Hematopoietic multipotent progenitor cell treated with erythropoietin and hydrocortisone succinate and interleukin-3 and kit ligand, for 6 days (in vitro differentiated cells): ENCODE measurements at regions not wholly inside any gene's neighbourhood (a gene's known extent, or its start where the extent isn't known, plus 50 kb on each side); places are given as distances from the start of the nearest gene placed in this dataset.
"Not testable (repeated sequence)": the region's sequence is repeated elsewhere in the genome, so short reads cannot be mapped to it uniquely, and the experiment has no call there.

ENCODE experiments used
- DNase-seq: peaks from one replicate; pipeline ENCODE4 v3.0.0-alpha.2; 2015

DNA sequence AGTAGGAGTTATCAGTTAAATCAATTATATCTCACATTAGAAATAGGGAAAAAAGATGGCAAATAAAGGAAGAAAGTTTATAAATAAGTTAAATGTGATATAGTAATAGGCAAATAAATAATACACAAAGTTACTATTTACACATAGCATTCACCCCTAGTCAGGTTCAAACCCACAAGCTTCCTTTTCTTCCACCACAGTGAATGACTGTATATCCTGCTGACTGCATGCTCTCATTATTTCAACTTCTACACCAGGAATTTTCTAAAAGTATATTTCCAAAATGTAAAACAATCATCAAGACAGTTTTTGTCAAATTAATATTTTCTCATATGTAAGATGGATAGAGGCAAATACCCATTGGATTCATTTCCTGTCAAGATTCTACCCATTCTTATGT, 548.6 kb upstream of the SLITRK5 start:
- no peak for DNase-seq

DNA sequence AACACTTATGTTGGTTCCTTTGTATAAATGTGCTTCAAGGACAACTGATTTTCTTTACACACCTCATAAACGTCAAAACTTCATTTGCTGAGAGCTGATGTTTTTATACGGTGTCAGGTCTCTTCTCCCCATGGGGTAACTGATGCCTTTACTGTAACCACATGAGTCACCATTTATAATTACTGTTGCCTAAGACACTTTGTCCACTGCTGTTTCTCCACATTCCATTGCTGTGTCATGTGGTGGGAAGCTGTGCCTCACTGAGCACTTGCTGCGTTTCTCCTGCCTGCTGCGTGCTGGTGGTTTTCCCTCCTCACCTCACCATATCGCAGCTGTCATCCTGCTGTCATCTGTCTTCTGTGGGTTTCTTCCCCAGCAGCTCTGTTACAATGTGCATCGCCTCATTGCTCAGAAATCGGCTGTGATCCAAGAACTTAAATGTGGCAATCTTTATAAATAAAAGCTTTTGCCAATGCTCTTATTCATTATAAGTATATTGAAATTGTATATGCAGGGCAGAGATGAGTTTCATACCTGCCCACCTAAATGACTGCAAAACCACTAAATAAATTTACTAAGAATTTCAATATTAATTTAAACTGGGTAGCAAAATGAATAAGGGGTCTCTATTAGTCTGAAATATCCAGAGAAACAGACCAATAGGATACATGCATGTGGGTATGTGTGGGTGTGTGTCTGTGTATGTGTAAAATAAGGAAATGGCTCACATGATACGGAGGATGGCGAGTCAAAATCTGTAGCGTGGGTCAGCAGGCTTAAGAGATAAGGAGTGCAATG, 547.0 kb upstream of the SLITRK5 start:
- DNase-seq, result peak; percentile 82

GRCh38 chr13:87124785-87125074, 546.4 kb upstream of the SLITRK5 start:
- no peak for DNase-seq

GRCh38 chr13:87128036-87128435, 543.1 kb upstream of the SLITRK5 start:
- DNase-seq, result no peak

DNA sequence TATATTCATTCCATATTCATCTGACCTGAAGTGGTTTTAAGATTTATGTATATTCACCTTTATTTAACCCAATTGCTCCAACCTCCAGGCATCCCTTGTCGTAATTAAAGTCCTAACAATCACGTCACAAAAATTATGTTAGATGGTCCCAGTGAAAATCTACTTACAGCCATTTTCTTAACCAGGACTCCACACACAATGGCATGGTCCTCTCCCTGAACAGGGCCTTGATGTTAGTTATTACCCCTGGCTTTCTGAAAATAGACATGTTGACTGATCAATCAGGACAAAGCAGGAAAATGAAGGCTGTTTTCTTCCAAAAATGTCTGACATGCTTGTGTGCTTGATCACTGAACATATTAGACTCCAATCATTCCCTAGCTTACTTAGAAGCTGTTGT, 542.7 kb upstream of the SLITRK5 start:
- DNase-seq, result no peak

DNA sequence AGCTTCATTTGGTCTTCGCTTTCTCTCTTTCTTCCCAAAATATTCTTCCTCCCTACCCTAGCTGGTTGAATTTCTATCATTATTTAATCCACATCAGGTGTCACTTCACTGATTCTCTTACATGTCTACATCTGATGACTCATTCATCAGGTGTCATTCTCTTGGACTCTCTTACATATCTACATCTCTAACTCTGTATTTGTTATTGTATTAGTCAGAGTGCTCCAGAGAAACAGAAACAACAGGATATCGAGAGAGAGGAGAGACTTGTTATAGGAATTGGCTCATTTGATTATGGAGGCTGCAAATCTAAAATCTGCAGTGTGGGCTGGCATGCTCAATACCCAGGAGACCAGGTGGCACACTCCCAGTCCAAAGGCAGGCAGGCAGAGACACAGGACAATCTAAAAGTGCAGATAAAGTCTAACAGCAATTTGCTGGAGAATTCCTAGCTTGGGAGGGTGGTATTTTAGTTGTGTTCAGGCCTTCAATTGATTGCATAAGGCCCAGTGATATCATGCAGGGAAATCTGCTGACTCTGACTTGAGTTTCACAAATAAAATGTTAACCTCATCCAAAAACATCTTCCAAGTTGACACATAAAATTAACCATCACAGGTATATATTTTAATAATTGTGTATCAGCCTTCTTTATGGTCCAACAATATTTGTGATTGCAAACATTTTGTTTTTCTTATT, 541.4 kb upstream of the SLITRK5 start:
- DNase-seq, result no peak

DNA sequence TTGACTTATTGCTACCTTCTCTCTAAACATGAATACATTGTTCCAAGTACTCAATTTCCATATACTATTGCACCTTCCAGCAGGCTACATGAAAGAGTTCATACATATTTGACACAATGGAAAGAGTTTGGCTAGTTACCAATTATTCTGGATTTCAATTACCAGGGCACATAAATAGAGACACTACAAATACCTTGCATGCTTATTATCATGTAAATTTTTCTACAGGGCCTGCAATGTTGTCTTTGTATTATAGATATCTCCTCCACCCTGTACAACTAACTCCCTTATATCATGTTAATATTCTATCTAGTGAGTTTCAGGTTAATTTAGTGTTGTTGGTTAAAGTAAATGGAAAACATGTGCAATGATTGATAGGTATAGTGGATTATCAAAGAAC, 540.7 kb upstream of the SLITRK5 start:
- no peak for DNase-seq

DNA sequence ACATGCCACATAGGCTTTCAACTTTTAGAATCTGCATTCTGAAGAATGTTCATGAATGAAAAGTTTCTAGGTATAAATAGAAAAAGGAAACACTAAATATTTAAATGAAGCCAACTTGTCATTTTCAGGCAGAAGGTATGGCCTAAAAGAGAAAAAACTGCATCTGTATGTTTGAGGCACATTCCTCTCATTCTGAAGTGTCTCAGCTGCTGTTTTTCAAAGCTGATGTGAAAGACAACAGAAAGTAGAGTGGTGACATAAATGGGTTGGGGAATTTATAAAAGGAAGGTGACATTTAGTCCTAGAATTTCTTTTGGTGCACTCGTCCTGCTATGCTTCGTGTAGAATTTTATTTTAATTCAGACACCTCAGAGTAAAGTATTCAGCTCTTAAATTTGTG, 539.6 kb upstream of the SLITRK5 start:
- no peak for DNase-seq

GRCh38 chr13:87138866-87139265, 532.3 kb upstream of the SLITRK5 start:
- DNase-seq, result no peak

GRCh38 chr13:87147076-87147475, 524.1 kb upstream of the SLITRK5 start:
- DNase-seq, result no peak

GRCh38 chr13:87153371-87153770, 517.8 kb upstream of the SLITRK5 start:
- DNase-seq, result no peak

DNA sequence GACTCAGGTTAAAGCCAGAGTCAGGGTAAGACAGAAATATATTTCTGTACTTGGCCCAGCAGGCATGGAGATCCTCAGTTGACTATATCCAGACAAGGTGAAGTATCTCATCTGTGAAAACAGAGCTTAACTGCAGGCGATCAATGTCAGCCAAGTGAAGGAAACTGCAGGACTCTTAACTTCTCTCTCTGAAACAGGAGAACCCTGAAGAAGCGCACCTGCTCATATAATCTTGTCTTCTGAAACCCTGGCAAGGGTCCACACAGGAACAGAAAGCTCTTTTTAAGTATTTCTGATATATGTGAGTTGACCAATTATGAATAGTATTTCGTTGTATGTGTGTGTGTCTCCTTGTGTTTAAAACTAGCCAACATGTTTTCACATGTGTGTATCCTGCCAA, 504.8 kb upstream of the SLITRK5 start:
- DNase-seq, result no peak

- DNase-seq, result no peak
Measured at GRCh38 chr13:87168390-87168789, 502.8 kb upstream of the SLITRK5 start.

DNA sequence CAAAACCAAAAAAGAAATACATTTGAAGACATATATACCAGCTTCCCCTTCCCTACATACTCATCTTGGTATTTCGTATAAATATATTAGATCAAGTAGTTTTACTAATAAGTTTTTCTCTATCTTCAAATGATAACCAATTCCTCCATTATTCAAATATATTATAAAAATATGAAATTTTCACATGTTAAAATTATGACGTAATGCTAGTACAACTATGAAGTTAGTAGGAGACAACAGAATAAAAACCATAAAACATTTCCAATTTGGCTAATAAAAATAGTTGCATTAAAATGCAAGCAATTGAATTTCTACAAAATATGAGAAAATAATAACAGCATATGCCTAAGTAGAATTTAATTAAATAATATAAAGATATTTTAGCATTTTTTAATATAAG, 501.8 kb upstream of the SLITRK5 start:
- DNase-seq, result no peak

DNA sequence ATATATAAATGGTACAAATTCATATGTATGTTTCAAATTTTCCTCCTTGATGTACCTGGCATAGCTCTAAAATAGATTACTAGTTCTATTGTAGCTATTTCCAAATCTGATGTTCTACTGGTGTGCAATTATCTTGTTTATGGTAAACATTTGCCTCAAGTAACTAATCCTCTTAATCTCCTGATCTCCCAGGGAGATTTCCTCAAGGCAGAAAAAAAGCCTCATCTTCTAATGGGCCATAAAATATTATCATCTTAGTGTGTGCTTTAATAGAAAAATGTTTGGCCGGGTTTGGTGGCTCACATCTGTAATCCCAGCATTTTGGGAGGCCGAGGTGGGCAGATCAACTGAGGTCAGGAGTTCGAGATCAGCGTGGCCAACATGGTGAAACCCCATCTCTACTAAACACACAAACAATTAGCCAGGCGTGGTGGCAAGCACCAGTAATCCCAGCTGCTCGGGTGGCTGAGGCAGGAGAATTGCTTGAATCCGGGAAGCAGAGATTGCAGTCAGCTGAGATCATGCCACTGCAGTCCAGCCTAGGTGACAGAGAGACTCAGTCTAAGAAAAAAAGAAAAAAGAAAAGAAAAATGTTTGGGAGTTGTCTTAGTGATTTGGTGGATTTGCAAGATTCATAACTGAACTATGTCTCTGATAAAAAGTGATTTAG, 498.9 kb upstream of the SLITRK5 start:
- no peak for DNase-seq

DNA sequence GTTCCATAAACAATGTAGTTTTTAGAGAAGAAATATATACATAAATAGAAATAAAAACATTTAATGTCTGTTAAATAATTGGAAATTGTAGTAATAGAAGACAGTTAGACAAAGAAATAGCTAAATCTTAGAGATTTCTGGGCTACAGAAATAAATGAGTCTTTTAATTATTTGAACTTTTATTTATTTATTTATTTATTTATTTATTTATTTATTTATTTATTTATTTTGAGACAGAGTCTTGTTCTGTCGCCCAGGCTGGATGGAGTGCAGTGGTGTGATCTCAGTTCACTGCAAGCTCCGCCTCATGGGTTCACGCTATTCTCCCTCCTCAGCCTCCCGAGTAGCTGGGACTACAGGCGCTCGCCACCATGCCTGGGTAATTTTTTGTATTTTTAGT, 486.0 kb upstream of the SLITRK5 start:
- not testable (repeated sequence) for DNase-seq

DNA sequence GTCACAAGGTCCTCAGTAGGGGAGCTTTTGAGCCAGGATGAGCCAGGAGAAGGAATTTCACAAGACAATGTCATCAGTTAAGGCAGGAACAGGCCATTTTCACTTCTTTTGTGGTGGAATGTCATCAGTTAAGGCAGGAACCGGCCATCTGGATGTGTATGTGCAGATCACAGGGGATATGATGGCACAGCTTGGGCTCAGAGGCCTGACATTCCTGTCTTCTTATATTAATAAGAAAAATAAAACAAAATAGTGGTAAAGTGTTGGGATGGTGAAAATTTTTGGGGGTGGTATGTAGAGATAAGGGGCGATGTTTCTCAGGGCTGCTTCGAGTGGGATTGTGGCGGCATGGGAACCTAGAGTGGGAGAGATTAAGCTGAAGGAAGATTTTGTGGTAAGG, 484.5 kb upstream of the SLITRK5 start:
- DNase-seq, result not testable (repeated sequence)

GRCh38 chr13:87191485-87191884, 479.7 kb upstream of the SLITRK5 start:
- not testable (repeated sequence) for DNase-seq

DNA sequence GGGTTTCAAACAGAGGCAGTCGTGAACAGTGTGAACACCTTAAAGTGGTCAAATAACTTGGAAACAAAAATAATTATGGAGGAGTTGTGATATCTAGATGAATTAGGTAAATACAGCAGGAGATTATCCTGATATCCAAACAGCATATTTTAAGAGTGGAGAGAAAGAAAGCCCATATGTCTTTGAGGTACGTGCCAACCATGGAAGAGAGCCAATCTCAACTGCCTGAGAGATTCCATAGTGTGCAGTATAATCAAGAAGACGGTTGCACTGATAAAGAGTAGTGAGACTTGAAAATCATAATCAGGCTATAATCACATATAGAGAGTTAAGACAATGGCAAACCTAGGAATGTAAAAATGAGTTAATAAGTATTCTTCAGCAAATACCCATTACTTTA, 472.8 kb upstream of the SLITRK5 start:
- no peak for DNase-seq

DNA sequence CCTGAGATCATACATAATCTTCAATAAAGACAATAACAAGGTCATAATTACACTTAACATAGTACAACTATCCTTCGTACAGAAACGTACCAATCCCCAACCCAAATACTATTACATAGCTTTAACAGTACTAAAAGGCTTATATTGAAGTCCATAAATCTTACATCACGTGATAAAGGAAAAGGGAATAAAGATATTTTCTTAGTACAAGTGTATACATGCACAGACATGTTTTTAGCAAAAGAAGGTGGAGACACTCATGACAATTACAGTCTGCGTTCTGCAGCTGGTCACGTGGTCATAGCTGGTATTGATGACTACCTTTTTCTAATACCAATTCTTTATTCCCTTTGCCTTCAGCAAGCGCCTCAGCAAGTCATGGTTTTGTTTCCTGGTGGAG, 464.5 kb upstream of the SLITRK5 start:
- no peak for DNase-seq

GRCh38 chr13:87207280-87208003, 463.7 kb upstream of the SLITRK5 start:
- no peak for DNase-seq

DNA sequence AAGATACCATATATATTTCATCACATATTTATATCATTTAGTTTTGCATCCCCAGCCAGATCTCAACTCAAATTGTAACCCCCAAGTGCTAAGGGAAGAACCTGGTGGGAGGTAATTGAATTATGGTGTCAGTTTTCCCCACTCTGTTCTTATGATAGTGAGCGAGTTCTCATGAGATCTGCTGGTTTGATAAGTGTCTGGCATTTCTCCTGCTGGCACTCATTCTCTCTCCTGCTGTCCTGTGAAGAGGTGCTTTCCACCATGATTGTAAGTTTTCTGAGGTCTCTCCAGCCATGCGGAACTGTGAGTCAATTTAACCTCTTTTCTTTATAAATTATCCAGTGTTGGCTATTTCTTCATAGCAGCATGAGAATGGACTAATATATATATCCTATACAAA, 462.5 kb upstream of the SLITRK5 start:
- no peak for DNase-seq

GRCh38 chr13:87234981-87235380, 436.2 kb upstream of the SLITRK5 start:
- peak; percentile 63 for DNase-seq

GRCh38 chr13:87235621-87236020, 435.6 kb upstream of the SLITRK5 start:
- DNase-seq, result no peak
